ENCODE measurements at regions not wholly inside any gene's neighbourhood (a gene's known extent, or its start where the extent isn't known, plus 50 kb on each side); places are given as distances from the start of the nearest gene placed in this dataset.

DNA sequence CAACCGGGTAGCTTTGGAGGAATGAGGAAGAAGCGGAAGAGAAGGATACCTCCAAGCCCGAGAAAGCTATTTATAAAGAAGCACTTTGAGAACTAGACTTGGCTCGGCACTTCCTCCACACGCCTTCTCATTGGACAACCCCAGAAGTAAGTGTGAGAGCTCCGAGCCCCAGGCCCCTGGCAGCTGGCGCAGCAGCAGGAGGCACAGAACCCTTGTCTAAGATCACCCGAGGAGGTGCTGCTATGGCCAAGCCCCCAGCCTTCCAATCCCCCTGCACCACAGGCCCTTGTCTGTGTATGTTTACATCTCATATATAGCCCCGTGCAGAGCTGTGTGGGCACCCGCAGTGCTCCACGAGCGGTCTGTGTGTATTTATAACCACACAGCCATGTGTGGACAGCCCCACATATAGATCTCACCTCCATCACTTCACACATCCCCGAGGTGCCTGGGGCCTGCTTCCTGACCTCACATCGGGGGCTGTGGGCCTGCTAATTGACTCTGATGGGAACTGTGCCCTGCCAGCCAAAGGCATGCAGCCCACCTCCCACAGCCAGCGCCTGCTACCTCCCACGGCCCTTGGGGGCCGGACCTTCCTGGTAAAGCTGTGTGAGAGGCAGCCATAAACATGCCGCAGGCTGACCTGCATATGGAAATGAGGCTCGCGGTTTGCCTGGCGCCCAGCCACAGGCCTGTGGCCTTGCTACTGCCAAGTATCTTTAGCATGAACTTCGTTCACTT lies 96.1 kb downstream of the C17orf67 start:
- H3K4me2 ChIP-seq, result no peak overlapping the region
- TF ChIP-seq EZH2 (IDR thresholded peaks at IDR 0.05) (no peak), EZH2phosphoT487 (IDR thresholded peaks at IDR 0.05) (no peak)
- TF ChIP-seq, protein P1, sequence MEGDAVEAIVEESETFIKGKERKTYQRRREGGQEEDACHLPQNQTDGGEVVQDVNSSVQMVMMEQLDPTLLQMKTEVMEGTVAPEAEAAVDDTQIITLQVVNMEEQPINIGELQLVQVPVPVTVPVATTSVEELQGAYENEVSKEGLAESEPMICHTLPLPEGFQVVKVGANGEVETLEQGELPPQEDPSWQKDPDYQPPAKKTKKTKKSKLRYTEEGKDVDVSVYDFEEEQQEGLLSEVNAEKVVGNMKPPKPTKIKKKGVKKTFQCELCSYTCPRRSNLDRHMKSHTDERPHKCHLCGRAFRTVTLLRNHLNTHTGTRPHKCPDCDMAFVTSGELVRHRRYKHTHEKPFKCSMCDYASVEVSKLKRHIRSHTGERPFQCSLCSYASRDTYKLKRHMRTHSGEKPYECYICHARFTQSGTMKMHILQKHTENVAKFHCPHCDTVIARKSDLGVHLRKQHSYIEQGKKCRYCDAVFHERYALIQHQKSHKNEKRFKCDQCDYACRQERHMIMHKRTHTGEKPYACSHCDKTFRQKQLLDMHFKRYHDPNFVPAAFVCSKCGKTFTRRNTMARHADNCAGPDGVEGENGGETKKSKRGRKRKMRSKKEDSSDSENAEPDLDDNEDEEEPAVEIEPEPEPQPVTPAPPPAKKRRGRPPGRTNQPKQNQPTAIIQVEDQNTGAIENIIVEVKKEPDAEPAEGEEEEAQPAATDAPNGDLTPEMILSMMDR (IDR thresholded peaks at IDR 0.05), result no peak
- no peaks in the 10 kb centered on the region for H3K36me3 ChIP-seq
- no peak for DNase-seq (ENCODE audit: low spot score)
- no peak overlapping the region for H2AFZ ChIP-seq (replicated peaks)
- Mint-ChIP-seq H3K4me1 (peaks cover 27% of the 10 kb centered on the region), H3K27me3 (ENCODE audit: insufficient read depth, low read depth) (peaks cover 7% of the 10 kb centered on the region), H3K9me3 (no peaks in the 10 kb centered on the region), H3K27ac (peak overlapping the region; percentile 70), H3K36me3 (no peaks in the 10 kb centered on the region), H3K4me3 (no peak overlapping the region)
- no peaks in the 10 kb centered on the region for H3K9me3 ChIP-seq (ENCODE audit: low read depth)
- no peak overlapping the region for H3K27ac ChIP-seq
- no peaks in the 10 kb centered on the region for H3K27me3 ChIP-seq
- no peaks in the 10 kb centered on the region for H3K79me2 ChIP-seq (ENCODE audit: low read depth)
- no peak overlapping the region for H3K9ac ChIP-seq
- H3K4me1 ChIP-seq, result peaks cover 15% of the 10 kb centered on the region
- H3F3A ChIP-seq (ENCODE audit: low read depth), result no peaks in the 10 kb centered on the region
- no peak overlapping the region for H3K4me3 ChIP-seq
- no peaks in the 10 kb centered on the region for H4K20me1 ChIP-seq (ENCODE audit: low read depth)

DNA sequence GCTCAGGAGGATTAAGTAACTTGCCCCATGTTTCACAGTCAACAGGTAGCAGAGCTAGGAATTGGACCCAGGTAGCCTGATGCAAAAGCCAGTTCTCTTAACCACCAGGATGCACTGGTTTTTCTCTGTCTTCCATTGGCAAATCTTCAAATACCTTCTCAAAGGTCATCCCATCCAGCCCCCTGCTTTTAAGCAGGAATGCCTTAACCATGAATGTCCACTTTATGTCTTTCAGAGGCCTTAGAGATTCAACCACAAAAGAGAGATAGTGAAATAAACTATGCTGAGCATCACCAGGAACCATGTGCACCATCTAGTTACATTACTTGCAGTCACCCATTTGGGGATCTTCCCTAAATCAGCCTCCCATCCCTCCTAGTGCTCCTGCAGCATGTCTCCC lies 94.3 kb downstream of the C17orf67 start:
- H3K27ac Mint-ChIP-seq, result peak overlapping the region; percentile 28
- no peak for DNase-seq (ENCODE audit: low spot score)
- TF ChIP-seq, protein P1 (IDR thresholded peaks at IDR 0.05), result no peak
- TF ChIP-seq EZH2phosphoT487 (IDR thresholded peaks at IDR 0.05), result no peak
- TF ChIP-seq EZH2 (IDR thresholded peaks at IDR 0.05), result no peak
- H3K4me3 Mint-ChIP-seq, result no peak overlapping the region
- Histone ChIP-seq H2AFZ (replicated peaks) (no peak overlapping the region), H3K79me2 (ENCODE audit: low read depth) (no peaks in the 10 kb centered on the region), H3K4me2 (no peak overlapping the region), H3K9ac (no peak overlapping the region), H3F3A (ENCODE audit: low read depth) (no peaks in the 10 kb centered on the region), H3K9me3 (ENCODE audit: low read depth) (no peaks in the 10 kb centered on the region), H4K20me1 (ENCODE audit: low read depth) (no peaks in the 10 kb centered on the region), H3K4me1 (peaks cover 15% of the 10 kb centered on the region), H3K27ac (no peak overlapping the region), H3K4me3 (no peak overlapping the region), H3K27me3 (no peaks in the 10 kb centered on the region), H3K36me3 (no peaks in the 10 kb centered on the region)
- no peaks in the 10 kb centered on the region for H3K36me3 Mint-ChIP-seq
- peaks cover 13% of the 10 kb centered on the region for H3K27me3 Mint-ChIP-seq (ENCODE audit: insufficient read depth, low read depth)
- peaks cover 8% of the 10 kb centered on the region for H3K9me3 Mint-ChIP-seq
- peaks cover 27% of the 10 kb centered on the region for H3K4me1 Mint-ChIP-seq

DNA sequence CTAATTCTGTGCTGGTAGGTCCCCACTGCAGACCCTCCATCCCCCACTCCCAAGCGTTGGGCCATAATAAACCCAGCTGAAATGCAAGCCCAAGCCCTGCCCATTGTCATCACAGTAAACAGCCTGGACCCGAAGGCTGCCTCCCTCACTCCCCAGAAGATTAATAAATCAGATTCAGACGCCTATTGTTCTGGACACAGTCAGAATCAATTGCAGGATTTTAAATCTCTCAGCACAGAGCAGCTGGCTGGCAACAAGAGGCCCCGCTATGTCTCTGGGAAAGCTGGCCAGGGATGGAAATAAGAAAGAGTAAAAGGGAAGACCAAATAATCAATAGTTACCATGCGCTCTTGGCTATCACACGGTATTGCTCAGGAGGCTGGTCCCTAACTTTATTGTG lies 93.9 kb downstream of the C17orf67 start:
- TF ChIP-seq EZH2 (IDR thresholded peaks at IDR 0.05), result no peak
- no peak for TF ChIP-seq EZH2phosphoT487 (IDR thresholded peaks at IDR 0.05)
- TF ChIP-seq, protein P1 (IDR thresholded peaks at IDR 0.05), result no peak
- no peak overlapping the region for H3K4me3 Mint-ChIP-seq
- H3K36me3 ChIP-seq, result no peaks in the 10 kb centered on the region
- H3K9ac ChIP-seq, result no peak overlapping the region
- H3K27me3 Mint-ChIP-seq (ENCODE audit: insufficient read depth, low read depth), result peaks cover 13% of the 10 kb centered on the region
- peaks cover 15% of the 10 kb centered on the region for H3K4me1 ChIP-seq
- H3K27ac Mint-ChIP-seq, result peak overlapping the region; percentile 28
- H2AFZ ChIP-seq (replicated peaks), result no peak overlapping the region
- no peaks in the 10 kb centered on the region for H3K79me2 ChIP-seq (ENCODE audit: low read depth)
- no peaks in the 10 kb centered on the region for H3K27me3 ChIP-seq
- H3K9me3 ChIP-seq (ENCODE audit: low read depth), result no peaks in the 10 kb centered on the region
- H3K9me3 Mint-ChIP-seq, result peaks cover 10% of the 10 kb centered on the region
- H3K4me1 Mint-ChIP-seq, result peaks cover 27% of the 10 kb centered on the region
- DNase-seq (ENCODE audit: low spot score), result no peak
- no peaks in the 10 kb centered on the region for H4K20me1 ChIP-seq (ENCODE audit: low read depth)
- H3K36me3 Mint-ChIP-seq, result no peaks in the 10 kb centered on the region
- H3F3A ChIP-seq (ENCODE audit: low read depth), result no peaks in the 10 kb centered on the region
- no peak overlapping the region for H3K27ac ChIP-seq
- no peak overlapping the region for H3K4me2 ChIP-seq
- no peak overlapping the region for H3K4me3 ChIP-seq
